Panc1 (cell line): ENCODE measurements at regions not wholly inside any gene's neighbourhood (a gene's known extent, or its start where the extent isn't known, plus 50 kb on each side); places are given as distances from the start of the nearest gene placed in this dataset.

Experiments
- ATAC-seq: fragments of 200-7000 bp; cut with Tn5 transposase; 2 replicates; pipeline ENCODE4 v1.9.1; 2020; ENCODE audit warnings: mild to moderate bottlenecking, moderate library complexity
- BruUV-seq: library from RNA; stranded (reverse); fragments of 400-500 nt; replicated peaks from 2 replicates; lab custom pipeline; 2021; lab: Mats Ljungman, UMichigan
- CTCF ChIA-PET: fragments of 300-600 bp; sonication (Branson Sonifier 250); formaldehyde crosslinking; loops from one replicate; lab custom pipeline; 2022; ENCODE audit warnings: antibody characterized with exemption; lab: Charles Lee
- POLR2A ChIA-PET: fragments of 300-600 bp; sonication (Branson Sonifier 250); formaldehyde crosslinking; loops from one replicate; lab custom pipeline; 2022; ENCODE audit warnings: antibody characterized with exemption; lab: Charles Lee
- DNase-seq: peaks from one replicate; pipeline ENCODE4 v3.0.0-alpha.2; 2010; ENCODE audit warnings: low read depth, low spot score
- H3K27ac ChIP-seq: 2 replicates; pipeline ENCODE4 v1.5.1; 2011; ENCODE audit warnings: mild to moderate bottlenecking, low read length, inconsistent platforms
- H3K27me3 ChIP-seq: fragments of 200-500 bp; sonication (Bioruptor generic); 2 replicates; pipeline ENCODE4 v1.6.0; 2014; ENCODE audit warnings: low read length, inconsistent platforms; ENCODE audit not compliant: control insufficient read depth, insufficient read depth
- H3K36me3 ChIP-seq: fragments of 200-500 bp; sonication (Bioruptor generic); 2 replicates; pipeline ENCODE4 v1.5.1; 2014; ENCODE audit warnings: inconsistent platforms, mild to moderate bottlenecking, low read length, moderate library complexity; ENCODE audit not compliant: control insufficient read depth, insufficient read depth
- H3K4me1 ChIP-seq: 2 replicates; pipeline ENCODE4 v1.5.1; 2011; ENCODE audit warnings: inconsistent platforms, mild to moderate bottlenecking, low read length, moderate library complexity; ENCODE audit not compliant: control insufficient read depth, insufficient read depth
- H3K4me3 ChIP-seq, 2 experiments: 2 replicates each; pipeline ENCODE4 v1.5.1; 2011 to 2012; ENCODE audit warnings: low read depth in 2 of 2, low read length in 2 of 2, mild to moderate bottlenecking in 2 of 2, inconsistent platforms in 1 of 2, moderate library complexity in 1 of 2
- H3K9me3 ChIP-seq: fragments of 200-500 bp; sonication (Bioruptor generic); 2 replicates; pipeline ENCODE4 v1.5.1; 2014; ENCODE audit warnings: low read depth, mild to moderate bottlenecking, inconsistent platforms, low read length, moderate library complexity; ENCODE audit not compliant: control insufficient read depth, insufficient read depth
- POLR2AphosphoS5 ChIP-seq: IDR thresholded peaks from 2 replicates; pipeline ENCODE4 v1.6.1; 2012; ENCODE audit warnings: mild to moderate bottlenecking, low read depth, low read length, moderate library complexity
- SIN3A ChIP-seq: IDR thresholded peaks from 2 replicates; pipeline ENCODE4 v1.6.1; 2012; ENCODE audit warnings: low read depth, mild to moderate bottlenecking, low read length, moderate library complexity, borderline replicate concordance; ENCODE audit not compliant: insufficient read depth
- TCF7L2 ChIP-seq: IDR thresholded peaks from 2 replicates; pipeline ENCODE4 v1.6.1; 2011; ENCODE audit warnings: mild to moderate bottlenecking, low read depth, low read length, inconsistent platforms
- in situ Hi-C: cut with HindIII; loops from 2 replicates; pipeline ENCODE4 v1.10.0; 2016; ENCODE audit warnings: low sequenced_read_pairs, low pct_unique_long_range_greater_than_20kb
- intact Hi-C: fragments of 100-400 bp; cut with micrococcal nuclease; formaldehyde crosslinking; loops from one replicate; pipeline ENCODE4 v1.10.0; 2022; ENCODE audit not compliant: unreplicated experiment
- TF ChIP-seq, protein P1 (sequence below), 2 experiments: IDR thresholded peaks; 2 replicates each; pipeline ENCODE4 v1.6.1; 2011 to 2012; ENCODE audit warnings: low read depth in 2 of 2, control low read depth in 1 of 2, low read length in 1 of 2, mild to moderate bottlenecking in 1 of 2, moderate library complexity in 1 of 2; ENCODE audit not compliant: insufficient read depth in 1 of 2
- TF ChIP-seq, protein P2 (sequence below): fragments of 450-650 bp; IDR thresholded peaks from 2 replicates; pipeline ENCODE4 v1.5.1; 2017; ENCODE audit warnings: mild to moderate bottlenecking

DNA sequence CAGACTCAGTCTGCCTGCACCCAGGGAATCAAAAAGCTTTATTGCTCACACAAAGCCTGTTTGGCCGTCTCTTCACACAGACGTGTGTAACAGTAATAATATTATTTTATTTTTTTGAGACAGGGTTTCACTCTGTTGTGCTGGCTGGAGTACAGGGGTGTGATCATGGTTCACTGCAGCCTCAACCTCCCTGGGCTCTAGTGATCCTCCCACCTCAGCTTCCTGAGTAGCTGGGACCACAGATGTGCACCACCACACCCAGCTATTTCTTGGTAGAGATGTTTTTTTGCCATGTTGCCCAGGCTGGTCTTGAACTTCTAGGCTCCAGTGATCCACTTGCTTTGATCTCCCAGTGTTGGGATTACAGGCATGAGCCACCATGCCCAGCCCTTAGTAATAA is 88.4 kb upstream of the DCD start:
- Histone ChIP-seq H3K27me3 (no peaks in the 10 kb centered on the region), H3K36me3 (no peaks in the 10 kb centered on the region), H3K4me3 (no peak overlapping the region), H3K4me1 (no peaks in the 10 kb centered on the region), H3K27ac (no peak overlapping the region), H3K9me3 (no peaks in the 10 kb centered on the region)
- no TSS peak for BruUV-seq
- DNase-seq, result no peak
- CTCF ChIA-PET, result no interaction called here
- intact Hi-C loops (no loop called here), in situ Hi-C loops (no loop called here)
- TF ChIP-seq, protein P1, sequence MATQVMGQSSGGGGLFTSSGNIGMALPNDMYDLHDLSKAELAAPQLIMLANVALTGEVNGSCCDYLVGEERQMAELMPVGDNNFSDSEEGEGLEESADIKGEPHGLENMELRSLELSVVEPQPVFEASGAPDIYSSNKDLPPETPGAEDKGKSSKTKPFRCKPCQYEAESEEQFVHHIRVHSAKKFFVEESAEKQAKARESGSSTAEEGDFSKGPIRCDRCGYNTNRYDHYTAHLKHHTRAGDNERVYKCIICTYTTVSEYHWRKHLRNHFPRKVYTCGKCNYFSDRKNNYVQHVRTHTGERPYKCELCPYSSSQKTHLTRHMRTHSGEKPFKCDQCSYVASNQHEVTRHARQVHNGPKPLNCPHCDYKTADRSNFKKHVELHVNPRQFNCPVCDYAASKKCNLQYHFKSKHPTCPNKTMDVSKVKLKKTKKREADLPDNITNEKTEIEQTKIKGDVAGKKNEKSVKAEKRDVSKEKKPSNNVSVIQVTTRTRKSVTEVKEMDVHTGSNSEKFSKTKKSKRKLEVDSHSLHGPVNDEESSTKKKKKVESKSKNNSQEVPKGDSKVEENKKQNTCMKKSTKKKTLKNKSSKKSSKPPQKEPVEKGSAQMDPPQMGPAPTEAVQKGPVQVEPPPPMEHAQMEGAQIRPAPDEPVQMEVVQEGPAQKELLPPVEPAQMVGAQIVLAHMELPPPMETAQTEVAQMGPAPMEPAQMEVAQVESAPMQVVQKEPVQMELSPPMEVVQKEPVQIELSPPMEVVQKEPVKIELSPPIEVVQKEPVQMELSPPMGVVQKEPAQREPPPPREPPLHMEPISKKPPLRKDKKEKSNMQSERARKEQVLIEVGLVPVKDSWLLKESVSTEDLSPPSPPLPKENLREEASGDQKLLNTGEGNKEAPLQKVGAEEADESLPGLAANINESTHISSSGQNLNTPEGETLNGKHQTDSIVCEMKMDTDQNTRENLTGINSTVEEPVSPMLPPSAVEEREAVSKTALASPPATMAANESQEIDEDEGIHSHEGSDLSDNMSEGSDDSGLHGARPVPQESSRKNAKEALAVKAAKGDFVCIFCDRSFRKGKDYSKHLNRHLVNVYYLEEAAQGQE (IDR thresholded peaks at IDR 0.05; ENCODE audit: insufficient read depth in 1 of 2, low read depth in 2 of 2, low read length in 1 of 2), result no peak
- TF ChIP-seq, protein P2, sequence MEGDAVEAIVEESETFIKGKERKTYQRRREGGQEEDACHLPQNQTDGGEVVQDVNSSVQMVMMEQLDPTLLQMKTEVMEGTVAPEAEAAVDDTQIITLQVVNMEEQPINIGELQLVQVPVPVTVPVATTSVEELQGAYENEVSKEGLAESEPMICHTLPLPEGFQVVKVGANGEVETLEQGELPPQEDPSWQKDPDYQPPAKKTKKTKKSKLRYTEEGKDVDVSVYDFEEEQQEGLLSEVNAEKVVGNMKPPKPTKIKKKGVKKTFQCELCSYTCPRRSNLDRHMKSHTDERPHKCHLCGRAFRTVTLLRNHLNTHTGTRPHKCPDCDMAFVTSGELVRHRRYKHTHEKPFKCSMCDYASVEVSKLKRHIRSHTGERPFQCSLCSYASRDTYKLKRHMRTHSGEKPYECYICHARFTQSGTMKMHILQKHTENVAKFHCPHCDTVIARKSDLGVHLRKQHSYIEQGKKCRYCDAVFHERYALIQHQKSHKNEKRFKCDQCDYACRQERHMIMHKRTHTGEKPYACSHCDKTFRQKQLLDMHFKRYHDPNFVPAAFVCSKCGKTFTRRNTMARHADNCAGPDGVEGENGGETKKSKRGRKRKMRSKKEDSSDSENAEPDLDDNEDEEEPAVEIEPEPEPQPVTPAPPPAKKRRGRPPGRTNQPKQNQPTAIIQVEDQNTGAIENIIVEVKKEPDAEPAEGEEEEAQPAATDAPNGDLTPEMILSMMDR, result no peak
- TF ChIP-seq POLR2AphosphoS5 (no peak), TCF7L2 (no peak), SIN3A (no peak)
- no peak for ATAC-seq
- POLR2A ChIA-PET, result no interaction called here

DNA sequence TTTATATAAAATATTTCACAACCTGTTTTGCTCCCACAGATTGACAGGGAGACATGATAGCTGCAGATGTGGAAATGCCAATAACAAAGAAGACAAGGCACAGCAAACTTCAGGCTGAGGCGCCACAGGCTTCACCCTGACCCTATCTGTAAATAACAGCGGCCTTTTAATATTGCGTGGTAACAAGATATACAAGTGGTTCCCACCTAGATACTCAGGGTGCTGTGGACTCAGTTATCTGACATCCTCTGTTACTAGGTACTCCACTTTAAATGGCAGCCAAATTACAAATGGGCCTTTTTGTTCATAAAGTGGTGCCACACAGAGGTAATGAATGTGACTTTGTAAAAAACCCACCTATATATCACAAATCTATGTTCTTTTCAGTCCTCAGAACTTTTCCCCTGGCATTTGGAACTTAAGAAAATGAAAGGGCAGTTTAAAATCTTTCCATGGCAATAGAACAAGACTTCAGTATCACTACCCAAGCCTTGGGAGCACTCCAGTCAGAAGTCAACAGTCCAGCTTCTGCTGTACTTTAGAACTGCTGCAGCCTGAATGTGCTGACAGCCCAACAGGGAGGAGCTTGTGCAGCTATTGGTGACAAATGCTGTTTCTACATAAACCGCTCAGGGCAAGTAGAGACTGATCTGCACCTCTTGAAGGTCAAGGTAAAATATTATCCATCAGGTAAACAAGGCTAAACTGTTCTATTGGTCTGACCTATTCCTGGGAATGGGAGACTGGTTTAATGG is 86.2 kb upstream of the DCD start:
- Histone ChIP-seq H3K4me1 (no peaks in the 10 kb centered on the region), H3K27me3 (peaks cover 3% of the 10 kb centered on the region; the same call in 1 of the 2 replicates), H3K36me3 (no peaks in the 10 kb centered on the region), H3K27ac (no peak overlapping the region), H3K9me3 (no peaks in the 10 kb centered on the region), H3K4me3 (no peak overlapping the region)
- TF ChIP-seq POLR2AphosphoS5 (no peak), SIN3A (no peak), TCF7L2 (no peak)
- TF ChIP-seq, protein P1 (IDR thresholded peaks at IDR 0.05; ENCODE audit: insufficient read depth in 1 of 2, low read depth in 2 of 2, low read length in 1 of 2), result no peak
- TF ChIP-seq, protein P2, result no peak
- no TSS peak for BruUV-seq
- ATAC-seq, result no peak
- intact Hi-C loops (no loop called here), in situ Hi-C loops (no loop called here)
- POLR2A ChIA-PET, result interaction anchor here (0.6 kb wide), 1 partner anchor 449 kb away, joined by 4 read pairs; no protein-coding TSS in a partner anchor
- CTCF ChIA-PET, result no interaction called here
- no peak for DNase-seq
